GM06990 (cell line): ENCODE measurements at regions not wholly inside any gene's neighbourhood (a gene's known extent, or its start where the extent isn't known, plus 50 kb on each side); places are given as distances from the start of the nearest gene placed in this dataset.

Experiments used
- DNase-seq: peaks from one replicate; pipeline ENCODE4 v3.0.0-alpha.2; 2011; ENCODE audit not compliant: insufficient read length; ENCODE audit errors: extremely low read depth
- H3K27me3 ChIP-seq: replicated peaks from 2 replicates; pipeline ENCODE4 v1.6.0; 2011; ENCODE audit warnings: low read length; ENCODE audit not compliant: control insufficient read depth, insufficient read depth
- H3K36me3 ChIP-seq: 2 replicates; pipeline ENCODE4 v1.5.1; 2011; ENCODE audit warnings: low read length; ENCODE audit not compliant: control insufficient read depth, insufficient read depth
- H3K4me3 ChIP-seq: replicated peaks from 2 replicates; pipeline ENCODE4 v1.5.1; 2011; ENCODE audit warnings: low read depth, mild to moderate bottlenecking, control low read depth, low read length
- CTCF ChIP-seq: IDR thresholded peaks from 2 replicates; pipeline ENCODE4 v1.5.1; 2011; ENCODE audit warnings: low read length, control low read depth, mild to moderate bottlenecking, inconsistent platforms; ENCODE audit not compliant: insufficient read depth, poor library complexity, severe bottlenecking

GRCh38 chr13:80671773-80672172, 330.8 kb upstream of the SPRY2 start:
- no peak overlapping the region for H3K4me3 ChIP-seq
- DNase-seq, result no peak
- no peaks in the 10 kb centered on the region for H3K36me3 ChIP-seq
- no peaks in the 10 kb centered on the region for H3K27me3 ChIP-seq
- no peak for TF ChIP-seq CTCF

- DNase-seq, result no peak
- H3K4me3 ChIP-seq, result no peak overlapping the region
Measured at GRCh38 chr13:80669112-80669511, 328.2 kb upstream of the SPRY2 start.

GRCh38 chr13:80668452-80668851, 327.5 kb upstream of the SPRY2 start:
- no peaks in the 10 kb centered on the region for H3K36me3 ChIP-seq
- no peak overlapping the region for H3K4me3 ChIP-seq
- no peak for DNase-seq
- no peak for TF ChIP-seq CTCF
- no peaks in the 10 kb centered on the region for H3K27me3 ChIP-seq

More at GRCh38 chr13:80669112-80669511, 328.2 kb upstream of the SPRY2 start:
- no peaks in the 10 kb centered on the region for H3K36me3 ChIP-seq
- H3K27me3 ChIP-seq, result no peaks in the 10 kb centered on the region
- TF ChIP-seq CTCF, result no peak

- Histone ChIP-seq H3K36me3 (no peaks in the 10 kb centered on the region), H3K27me3 (no peaks in the 10 kb centered on the region), H3K4me3 (no peak overlapping the region)
- DNase-seq, result no peak
- TF ChIP-seq CTCF, result no peak
Measured at GRCh38 chr13:80666782-80667552, 326.0 kb upstream of the SPRY2 start.

GRCh38 chr13:80665792-80666333, 324.9 kb upstream of the SPRY2 start:
- no peak for DNase-seq
- TF ChIP-seq CTCF, result no peak
- Histone ChIP-seq H3K4me3 (no peak overlapping the region), H3K27me3 (no peaks in the 10 kb centered on the region), H3K36me3 (no peaks in the 10 kb centered on the region)

GRCh38 chr13:80664950-80665349, 324.0 kb upstream of the SPRY2 start:
- no peaks in the 10 kb centered on the region for H3K27me3 ChIP-seq
- no peak overlapping the region for H3K4me3 ChIP-seq
- no peak for DNase-seq
- TF ChIP-seq CTCF, result no peak
- H3K36me3 ChIP-seq, result no peaks in the 10 kb centered on the region
